ENCODE measurements at regions not wholly inside any gene's neighbourhood (a gene's known extent, or its start where the extent isn't known, plus 50 kb on each side); places are given as distances from the start of the nearest gene placed in this dataset.

DNA sequence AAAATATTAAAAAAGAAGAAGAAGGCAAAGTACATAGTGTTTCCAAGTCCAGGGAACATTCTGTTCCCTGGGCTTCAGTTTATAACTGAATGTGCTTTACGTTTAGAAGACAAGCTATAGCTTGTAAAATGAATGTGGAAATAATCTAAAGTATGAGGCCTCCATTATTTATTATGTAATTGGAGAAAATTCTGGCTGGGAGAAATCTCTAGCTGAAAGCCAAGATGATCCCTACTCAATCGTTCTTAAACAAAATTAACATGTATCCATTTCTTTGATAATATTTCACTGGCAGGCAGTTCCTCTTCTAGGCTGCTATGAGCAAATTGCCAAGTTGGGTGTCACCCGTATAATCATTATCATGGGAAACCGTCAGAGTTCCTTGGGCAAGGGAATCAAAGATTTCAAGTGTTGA, 52.2 kb upstream of the ETS2 start:
- no peak for TF ChIP-seq POLR2A (IDR thresholded peaks at IDR 0.05; ENCODE audit: low read length)
- no peak for TF ChIP-seq GATA1 (IDR thresholded peaks at IDR 0.05; ENCODE audit: low read depth, low read length)
